NT2/D1 (cell line): ENCODE measurements at regions not wholly inside any gene's neighbourhood (a gene's known extent, or its start where the extent isn't known, plus 50 kb on each side); places are given as distances from the start of the nearest gene placed in this dataset.

ENCODE experiments used
- SUZ12 ChIP-seq: IDR thresholded peaks from 2 replicates; pipeline ENCODE4 v1.6.1; 2011; ENCODE audit not compliant: insufficient read length, insufficient read depth; ENCODE audit errors: extremely low read depth
- YY1 ChIP-seq: IDR thresholded peaks from 2 replicates; pipeline ENCODE4 v1.6.1; 2011; ENCODE audit not compliant: insufficient read length, insufficient read depth
- ZNF274 ChIP-seq: IDR thresholded peaks from 2 replicates; pipeline ENCODE4 v1.6.1; 2011; ENCODE audit warnings: mild to moderate bottlenecking, low read depth, low read length

GRCh38 chr17:71453876-71454422 lies 666.9 kb upstream of the SOX9 start:
- TF ChIP-seq YY1 = no peak
- no peak for TF ChIP-seq SUZ12
- TF ChIP-seq ZNF274 = no peak
